SK-N-SH (cell line): ENCODE measurements at regions not wholly inside any gene's neighbourhood (a gene's known extent, or its start where the extent isn't known, plus 50 kb on each side); places are given as distances from the start of the nearest gene placed in this dataset.

ENCODE experiments used
- CTCF ChIP-seq: fragments of 200-600 bp; sonication (generic); IDR thresholded peaks from 2 replicates; pipeline ENCODE4 v1.6.1; 2017; ENCODE audit warnings: antibody characterized with exemption, mild to moderate bottlenecking, moderate library complexity
- EP300 ChIP-seq, 2 experiments: IDR thresholded peaks; 2 replicates each; pipeline versions ENCODE4 v1.4.0 to v1.6.1; 2012; ENCODE audit warnings: borderline replicate concordance in 1 of 2, low read depth in 1 of 2, low read length in 1 of 2
- GABPA ChIP-seq: IDR thresholded peaks from 2 replicates; pipeline ENCODE4 v1.4.0; 2012; ENCODE audit warnings: low read depth, mild to moderate bottlenecking
- MAX ChIP-seq: IDR thresholded peaks from 2 replicates; pipeline ENCODE4 v1.4.0; 2012; ENCODE audit warnings: low read depth
- POLR2AphosphoS5 ChIP-seq: IDR thresholded peaks from 2 replicates; pipeline ENCODE4 v1.6.1; 2012; ENCODE audit warnings: low read depth, low read length
- RCOR1 ChIP-seq: fragments of 150-350 bp; IDR thresholded peaks from 2 replicates; pipeline ENCODE4 v1.6.1; 2017; ENCODE audit warnings: antibody characterized with exemption, low read length
- REST ChIP-seq: IDR thresholded peaks from 2 replicates; pipeline ENCODE4 v1.6.1; 2012; ENCODE audit warnings: mild to moderate bottlenecking, low read depth, low read length, moderate library complexity
- TAF1 ChIP-seq: IDR thresholded peaks from 2 replicates; pipeline ENCODE4 v1.6.1; 2012; ENCODE audit warnings: low read depth, mild to moderate bottlenecking, low read length, moderate library complexity, borderline replicate concordance
- ZBTB33 ChIP-seq: IDR thresholded peaks from 2 replicates; pipeline ENCODE4 v1.4.0; 2012; ENCODE audit warnings: low read depth, borderline replicate concordance

GRCh38 chr1:244759158-244759557 lies 76.3 kb upstream of the COX20 start:
- TF ChIP-seq MAX: no peak
- TF ChIP-seq EP300 (IDR thresholded peaks at IDR 0.05; ENCODE audit: borderline replicate concordance in 1 of 2, low read depth in 1 of 2, low read length in 1 of 2): no peak
- TF ChIP-seq CTCF: no peak
- no peak for TF ChIP-seq GABPA
- TF ChIP-seq RCOR1: no peak
- no peak for TF ChIP-seq ZBTB33
- no peak for TF ChIP-seq POLR2AphosphoS5
- TF ChIP-seq TAF1: no peak
- no peak for TF ChIP-seq REST
